22Rv1 (cell line): ENCODE measurements at regions not wholly inside any gene's neighbourhood (a gene's known extent, or its start where the extent isn't known, plus 50 kb on each side); places are given as distances from the start of the nearest gene placed in this dataset.

Experiments used
- ZFX ChIP-seq: fragments of 450-650 bp; IDR thresholded peaks from 2 replicates; pipeline ENCODE4 v1.6.1; 2017; ENCODE audit warnings: antibody characterized with exemption, borderline replicate concordance
- TF ChIP-seq, protein P1 (sequence below): fragments of 450-650 bp; IDR thresholded peaks from 2 replicates; pipeline ENCODE4 v1.5.1; 2017; ENCODE audit warnings: mild to moderate bottlenecking

DNA sequence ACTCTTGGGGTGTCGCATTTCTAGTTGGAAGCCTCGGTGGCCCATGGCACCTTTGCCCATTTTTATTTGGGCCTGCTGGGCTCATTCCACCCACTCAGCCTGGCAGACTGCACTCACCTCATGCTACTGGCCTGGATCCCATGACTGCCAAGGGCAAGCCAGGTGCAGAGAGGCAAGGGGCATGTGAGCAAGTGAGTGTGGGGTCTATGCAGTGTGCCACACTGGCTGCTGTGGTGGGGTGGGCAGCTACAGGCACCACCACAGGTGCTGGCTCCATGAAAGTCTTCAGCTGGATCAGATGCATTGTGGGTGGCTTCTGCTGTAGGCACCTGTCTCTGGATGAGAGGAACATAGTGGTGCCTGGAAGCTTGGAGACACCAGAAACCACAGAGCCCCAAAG lies 220.8 kb downstream of the POLR1F start:
- TF ChIP-seq, protein P1, sequence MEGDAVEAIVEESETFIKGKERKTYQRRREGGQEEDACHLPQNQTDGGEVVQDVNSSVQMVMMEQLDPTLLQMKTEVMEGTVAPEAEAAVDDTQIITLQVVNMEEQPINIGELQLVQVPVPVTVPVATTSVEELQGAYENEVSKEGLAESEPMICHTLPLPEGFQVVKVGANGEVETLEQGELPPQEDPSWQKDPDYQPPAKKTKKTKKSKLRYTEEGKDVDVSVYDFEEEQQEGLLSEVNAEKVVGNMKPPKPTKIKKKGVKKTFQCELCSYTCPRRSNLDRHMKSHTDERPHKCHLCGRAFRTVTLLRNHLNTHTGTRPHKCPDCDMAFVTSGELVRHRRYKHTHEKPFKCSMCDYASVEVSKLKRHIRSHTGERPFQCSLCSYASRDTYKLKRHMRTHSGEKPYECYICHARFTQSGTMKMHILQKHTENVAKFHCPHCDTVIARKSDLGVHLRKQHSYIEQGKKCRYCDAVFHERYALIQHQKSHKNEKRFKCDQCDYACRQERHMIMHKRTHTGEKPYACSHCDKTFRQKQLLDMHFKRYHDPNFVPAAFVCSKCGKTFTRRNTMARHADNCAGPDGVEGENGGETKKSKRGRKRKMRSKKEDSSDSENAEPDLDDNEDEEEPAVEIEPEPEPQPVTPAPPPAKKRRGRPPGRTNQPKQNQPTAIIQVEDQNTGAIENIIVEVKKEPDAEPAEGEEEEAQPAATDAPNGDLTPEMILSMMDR = no peak
- no peak for TF ChIP-seq ZFX
